HG02943 (cell line): ENCODE measurements at regions not wholly inside any gene's neighbourhood (a gene's known extent, or its start where the extent isn't known, plus 50 kb on each side); places are given as distances from the start of the nearest gene placed in this dataset.

Source experiments
- ATAC-seq: cut with Tn5 transposase; IDR thresholded peaks from one replicate; pipeline ENCODE4 v1.9.1; 2021; ENCODE audit warnings: mild to moderate bottlenecking, low read depth, moderate library complexity; ENCODE audit not compliant: unreplicated experiment

GRCh38 chr10:118472415-118473304, 122.8 kb downstream of the PRLHR start:
- ATAC-seq = no peak

- no peak for ATAC-seq
Observed at GRCh38 chr10:118471863-118472262, 123.6 kb downstream of the PRLHR start.

GRCh38 chr10:118470470-118470869, 125.0 kb downstream of the PRLHR start:
- no peak for ATAC-seq

GRCh38 chr10:118467200-118467599, 125.1 kb upstream of the FAM204A start:
- ATAC-seq = no peak

GRCh38 chr10:118465300-118465874, 123.3 kb upstream of the FAM204A start:
- ATAC-seq = no peak

- no peak for ATAC-seq
Observed at GRCh38 chr10:118463740-118464139, 121.6 kb upstream of the FAM204A start.

- ATAC-seq = no peak
Observed at GRCh38 chr10:118462401-118462800, 120.3 kb upstream of the FAM204A start.

- peak; percentile 73 for ATAC-seq
Observed at GRCh38 chr10:118459642-118460193, 117.6 kb upstream of the FAM204A start.

- peak; percentile 20 for ATAC-seq
Observed at GRCh38 chr10:118458957-118459641, 117.0 kb upstream of the FAM204A start.

GRCh38 chr10:118457824-118458428, 115.8 kb upstream of the FAM204A start:
- no peak for ATAC-seq

- no peak for ATAC-seq
Observed at GRCh38 chr10:118455181-118455695, 113.1 kb upstream of the FAM204A start.

- no peak for ATAC-seq
Observed at GRCh38 chr10:118454211-118454610, 112.1 kb upstream of the FAM204A start.

GRCh38 chr10:118452098-118452497, 110.0 kb upstream of the FAM204A start:
- ATAC-seq = no peak

- ATAC-seq = no peak
Observed at GRCh38 chr10:118449521-118449920, 107.4 kb upstream of the FAM204A start.

GRCh38 chr10:118448744-118449143, 106.6 kb upstream of the FAM204A start:
- ATAC-seq = no peak

- no peak for ATAC-seq
Observed at GRCh38 chr10:118447478-118448270, 105.5 kb upstream of the FAM204A start.

GRCh38 chr10:118445535-118445934, 103.4 kb upstream of the FAM204A start:
- no peak for ATAC-seq

GRCh38 chr10:118444069-118444468, 101.9 kb upstream of the FAM204A start:
- no peak for ATAC-seq

GRCh38 chr10:118442032-118442431, 99.9 kb upstream of the FAM204A start:
- ATAC-seq = no peak

- no peak for ATAC-seq
Observed at GRCh38 chr10:118439824-118440223, 97.7 kb upstream of the FAM204A start.
